ENCODE measurements at regions not wholly inside any gene's neighbourhood (a gene's known extent, or its start where the extent isn't known, plus 50 kb on each side); places are given as distances from the start of the nearest gene placed in this dataset.

GRCh38 chr3:13259831-13260230 is 160.3 kb downstream of the NUP210 start:
- WGBS, 2 donors: 67 to 71% methylated on average over 5 of the region's 5 CpGs
- no peak for FAIRE-seq
- intact Hi-C loops (cut with DNase I): no loop called here

GRCh38 chr3:13258986-13259514 is 161.1 kb downstream of the NUP210 start:
- Histone ChIP-seq H3K27me3 (no peaks in the 10 kb centered on the region), H3K4me1 (no peaks in the 10 kb centered on the region), H3K4me3 (no peak overlapping the region), H3K27ac (no peak overlapping the region), H3K36me3 (no peaks in the 10 kb centered on the region), H3K9me3 (no peaks in the 10 kb centered on the region)
- TF ChIP-seq CTCF (IDR thresholded peaks at IDR 0.05): no peak
- no peak for FAIRE-seq
- no peak for ATAC-seq
- 86 to 90% methylated on average over 9 of the region's 9 CpGs for WGBS, 2 donors
- no peak for DNase-seq
- intact Hi-C loops (cut with DNase I): no loop called here

More at GRCh38 chr3:13259831-13260230, 160.3 kb downstream of the NUP210 start:
- ATAC-seq: no peak
- no peaks in the 10 kb centered on the region for H3K27me3 ChIP-seq
- DNase-seq: no peak
- H3K9me3 ChIP-seq: no peaks in the 10 kb centered on the region
- H3K36me3 ChIP-seq: no peaks in the 10 kb centered on the region
- no peak overlapping the region for H3K27ac ChIP-seq
- no peak overlapping the region for H3K4me3 ChIP-seq
- TF ChIP-seq CTCF (IDR thresholded peaks at IDR 0.05): no peak
- no peaks in the 10 kb centered on the region for H3K4me1 ChIP-seq

GRCh38 chr3:13258280-13258679 is 161.8 kb downstream of the NUP210 start:
- Histone ChIP-seq H3K36me3 (no peaks in the 10 kb centered on the region), H3K27me3 (no peaks in the 10 kb centered on the region), H3K4me1 (no peaks in the 10 kb centered on the region), H3K4me3 (no peak overlapping the region), H3K27ac (no peak overlapping the region), H3K9me3 (no peaks in the 10 kb centered on the region)
- intact Hi-C loops (cut with DNase I): no loop called here
- DNase-seq (no peak), ATAC-seq (no peak), FAIRE-seq (no peak)
- WGBS, 2 donors: 90 to 97% methylated on average over 4 of the region's 4 CpGs
- TF ChIP-seq CTCF (IDR thresholded peaks at IDR 0.05): no peak

- WGBS, 2 donors: 53 to 66% methylated on average over 4 of the region's 4 CpGs
- FAIRE-seq (no peak), DNase-seq (no peak), ATAC-seq (no peak)
- intact Hi-C loops (cut with DNase I): no loop called here
- Histone ChIP-seq H3K27me3 (no peaks in the 10 kb centered on the region), H3K36me3 (no peaks in the 10 kb centered on the region), H3K4me1 (no peaks in the 10 kb centered on the region), H3K4me3 (no peak overlapping the region), H3K27ac (no peak overlapping the region), H3K9me3 (no peaks in the 10 kb centered on the region)
- no peak for TF ChIP-seq CTCF (IDR thresholded peaks at IDR 0.05)
Observed at GRCh38 chr3:13257666-13258065, 162.5 kb downstream of the NUP210 start.

- intact Hi-C loops (cut with DNase I): no loop called here
Observed at GRCh38 chr3:13256845-13257244, 163.3 kb downstream of the NUP210 start.

More at GRCh38 chr3:13256845-13257244, 163.3 kb downstream of the NUP210 start:
- H3K27ac ChIP-seq: no peak overlapping the region
- 80 to 81% methylated on average over 8 of the region's 8 CpGs for WGBS, 2 donors
- no peaks in the 10 kb centered on the region for H3K36me3 ChIP-seq
- ATAC-seq (no peak), DNase-seq (no peak), FAIRE-seq (no peak)
- H3K9me3 ChIP-seq: no peaks in the 10 kb centered on the region
- H3K4me3 ChIP-seq: no peak overlapping the region
- no peaks in the 10 kb centered on the region for H3K27me3 ChIP-seq
- no peaks in the 10 kb centered on the region for H3K4me1 ChIP-seq
- no peak for TF ChIP-seq CTCF (IDR thresholded peaks at IDR 0.05)
